Keratinocyte (primary cell): ENCODE measurements at regions not wholly inside any gene's neighbourhood (a gene's known extent, or its start where the extent isn't known, plus 50 kb on each side); places are given as distances from the start of the nearest gene placed in this dataset.

Experiments used
- DNase-seq: peaks from one replicate; pipeline ENCODE4 v3.0.0-alpha.2; 2011; ENCODE audit warnings: low read depth, missing footprints, low spot score
- FAIRE-seq: peaks from 2 replicates; lab custom pipeline; 2011; peaks lifted over from hg19 to GRCh38; lab: Jason Lieb, UNC
- H2AFZ ChIP-seq: 2 replicates; pipeline ENCODE4 v1.6.0; 2012; ENCODE audit warnings: low read length, control low read depth, inconsistent platforms; ENCODE audit not compliant: control insufficient read depth
- H3K27ac ChIP-seq: 2 replicates; pipeline ENCODE4 v1.5.1; 2011; ENCODE audit warnings: low read length; ENCODE audit not compliant: control insufficient read depth, insufficient read depth
- H3K27me3 ChIP-seq: 3 replicates; pipeline ENCODE4 v1.6.0; 2011; ENCODE audit warnings: low read length; ENCODE audit not compliant: control insufficient read depth, insufficient read depth; ENCODE audit errors: extremely low read depth
- H3K36me3 ChIP-seq, 2 experiments: 2 replicates in 1 of 2; 3 replicates in 1 of 2; pipeline ENCODE4 v1.5.1; 2011; ENCODE audit warnings: low read length in 2 of 2, mild to moderate bottlenecking in 1 of 2; ENCODE audit not compliant: control insufficient read depth in 2 of 2, insufficient read depth in 2 of 2; ENCODE audit errors: extremely low read depth in 1 of 2
- H3K4me1 ChIP-seq: 3 replicates; pipeline ENCODE4 v1.5.1; 2011; ENCODE audit warnings: low read length; ENCODE audit not compliant: control insufficient read depth, insufficient read depth; ENCODE audit errors: extremely low read depth
- H3K4me2 ChIP-seq: 3 replicates; pipeline ENCODE4 v1.6.0; 2011; ENCODE audit warnings: low read depth, low read length; ENCODE audit not compliant: control insufficient read depth, insufficient read depth; ENCODE audit errors: extremely low read depth
- H3K4me3 ChIP-seq, 3 experiments: fragments of 200-600 bp in 1 of 3; sonication (generic) in 1 of 3; 2 replicates in 2 of 3; 3 replicates in 1 of 3; pipeline ENCODE4 v1.5.1; 2011 to 2016; ENCODE audit warnings: low read length in 3 of 3, mild to moderate bottlenecking in 3 of 3, control low read depth in 2 of 3, inconsistent platforms in 1 of 3, low read depth in 1 of 3, mixed read lengths in 1 of 3, mixed run types in 1 of 3, moderate library complexity in 1 of 3; ENCODE audit not compliant: control insufficient read depth in 2 of 3, insufficient read depth in 2 of 3; ENCODE audit errors: extremely low read depth in 1 of 3
- H3K79me2 ChIP-seq: 2 replicates; pipeline ENCODE4 v1.6.0; 2012; ENCODE audit warnings: low read length; ENCODE audit not compliant: control insufficient read depth, insufficient read depth
- H3K9ac ChIP-seq: 3 replicates; pipeline ENCODE4 v1.6.0; 2011; ENCODE audit warnings: low read length; ENCODE audit not compliant: control insufficient read depth, insufficient read depth; ENCODE audit errors: extremely low read depth
- H3K9me1 ChIP-seq: 3 replicates; pipeline ENCODE4 v1.6.0; 2011; ENCODE audit warnings: low read length; ENCODE audit not compliant: control insufficient read depth, insufficient read depth; ENCODE audit errors: extremely low read depth
- H3K9me3 ChIP-seq: 2 replicates; pipeline ENCODE4 v1.5.1; 2012; ENCODE audit warnings: low read depth, low read length; ENCODE audit not compliant: control insufficient read depth
- H4K20me1 ChIP-seq: 3 replicates; pipeline ENCODE4 v1.6.0; 2011; ENCODE audit warnings: low read length; ENCODE audit not compliant: control insufficient read depth, insufficient read depth; ENCODE audit errors: extremely low read depth
- CTCF ChIP-seq, 3 experiments: IDR thresholded peaks in 1 of 3; conservative IDR thresholded peaks in 1 of 3; optimal IDR thresholded peaks in 1 of 3; 2 replicates in 2 of 3; 3 replicates in 1 of 3; pipeline versions ENCODE3 to v1.5.1; 2011; ENCODE audit warnings: low read length in 3 of 3, mild to moderate bottlenecking in 3 of 3, moderate library complexity in 2 of 3, control low read depth in 1 of 3, inconsistent platforms in 1 of 3; ENCODE audit not compliant: insufficient read depth in 2 of 3; ENCODE audit errors: extremely low read depth in 1 of 3
- EZH2 ChIP-seq: IDR thresholded peaks from one replicate; pipeline ENCODE4 v1.6.1; 2012; ENCODE audit warnings: inconsistent platforms, mild to moderate bottlenecking, low read length, moderate library complexity
- dilution Hi-C: fragments of 300-500 bp; cut with MboI; formaldehyde crosslinking; loops from one replicate; pipeline ENCODE4 v1.7.0; 2020; ENCODE audit warnings: low sequenced_read_pairs; ENCODE audit not compliant: extremely low pct_ligation_motif_present
- small RNA-seq, 3 experiments: library from RNA; depleted of rRNA; stranded (forward); fragments of <200 nt; gene quantifications; one replicate each; pipeline ENCODE3, GENCODE V24; 2012; ENCODE audit warnings: low read depth in 3 of 3, low replicate concordance in 1 of 3; ENCODE audit not compliant: insufficient read length in 3 of 3

GRCh38 chr6:133191323-133191722 is 49.8 kb upstream of the EYA4 start:
- Histone ChIP-seq H3K4me1 (no peaks in the 10 kb centered on the region), H3K79me2 (no peaks in the 10 kb centered on the region), H3K36me3 (no peaks in the 10 kb centered on the region), H2AFZ (no peak overlapping the region), H3K4me3 (no peak overlapping the region), H3K27me3 (no peaks in the 10 kb centered on the region), H3K9me3 (no peaks in the 10 kb centered on the region), H3K9me1 (no peaks in the 10 kb centered on the region), H4K20me1 (no peaks in the 10 kb centered on the region), H3K4me2 (no peak overlapping the region), H3K27ac (no peak overlapping the region), H3K9ac (no peak overlapping the region)
- TF ChIP-seq EZH2 (no peak), CTCF (optimal IDR thresholded peaks at IDR 0.05 in 1 of 3, IDR thresholded peaks at IDR 0.05 in 1 of 3, conservative IDR thresholded peaks at IDR 0.05 in 1 of 3; ENCODE audit: extremely low read depth in 1 of 3, insufficient read depth in 2 of 3, low read length in 3 of 3) (no peak)
- dilution Hi-C loops, result no loop called here
- DNase-seq, result no peak
- FAIRE-seq, result no peak

Small RNAs in the stretch of these regions (small RNA-seq; reads per million reads assigned to genes)
- 0 reads per million in 3 experiments for gene MTCYBP4
